ENCODE measurements at regions not wholly inside any gene's neighbourhood (a gene's known extent, or its start where the extent isn't known, plus 50 kb on each side); places are given as distances from the start of the nearest gene placed in this dataset.
"Not testable (repeated sequence)": the region's sequence is repeated elsewhere in the genome, so short reads cannot be mapped to it uniquely, and the experiment has no call there.

DNA sequence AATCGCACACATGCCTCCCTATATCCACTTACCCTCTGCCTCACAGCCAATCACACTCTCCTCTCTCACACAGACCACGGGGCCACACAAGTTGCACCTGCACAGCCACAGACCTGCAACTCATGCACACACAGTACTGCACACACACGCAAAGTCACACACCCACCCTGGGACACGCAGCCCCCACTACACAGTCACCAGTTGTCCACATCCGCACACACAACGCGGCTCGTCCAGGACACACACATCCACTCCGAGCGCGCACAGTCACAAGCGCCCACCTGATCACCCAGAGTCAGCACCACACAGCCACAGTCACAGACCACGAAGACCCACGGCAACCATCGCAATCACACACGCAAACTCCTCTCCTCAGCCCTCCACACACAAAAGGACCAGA, 387.3 kb downstream of the CNTNAP3B start:
- H3K4me3 ChIP-seq; H3K27ac ChIP-seq; H3K9me3 ChIP-seq; intact Hi-C loops (cut with DNase I; ENCODE audit: low total_unique reads); H3K4me1 ChIP-seq; H3K36me3 ChIP-seq; DNase-seq; H3K27me3 ChIP-seq: not testable (repeated sequence)
- 74 to 88% (median 81%) methylated on average over 5 to 8 of the region's 16 CpGs; no CpG with 5 or more reads in 1 of the 5 donors for WGBS, 5 donors

DNA sequence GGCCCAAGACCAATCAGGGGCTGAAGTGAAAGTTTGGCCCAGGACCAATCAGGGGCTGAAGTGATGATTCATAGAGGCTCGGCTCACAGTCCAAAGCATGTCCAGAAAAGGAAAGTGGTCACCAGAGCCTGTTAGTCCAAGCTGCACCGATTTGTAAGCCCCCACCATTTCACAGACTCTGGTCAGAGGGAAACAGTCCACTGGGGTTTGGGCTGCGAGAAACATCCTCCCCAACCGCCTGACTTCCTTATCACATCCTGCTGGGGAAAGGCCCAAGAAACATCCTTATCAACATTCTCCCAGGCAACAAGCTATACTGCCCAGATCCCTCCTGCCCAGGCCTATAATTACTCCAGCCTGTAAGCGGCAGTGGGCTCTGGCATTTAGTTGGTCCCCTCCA, 388.1 kb downstream of the CNTNAP3B start:
- TF ChIP-seq POLR2AphosphoS5 (IDR thresholded peaks at IDR 0.05): peak in 1 of 3 donors; percentile 21
- H3K4me1 ChIP-seq; H3K9me3 ChIP-seq; H3K4me3 ChIP-seq; intact Hi-C loops (cut with DNase I; ENCODE audit: low total_unique reads); H3K36me3 ChIP-seq; H3K27me3 ChIP-seq: not testable (repeated sequence)
- WGBS, 5 donors: 3 to 18% (median 5%) methylated on average over 3 to 4 of the region's 5 CpGs
- H3K27ac ChIP-seq: peak overlapping the region in 2 of 5 donors; percentile 20 to 70
- peak in 1 of 2 donors; percentile 33 for DNase-seq

DNA sequence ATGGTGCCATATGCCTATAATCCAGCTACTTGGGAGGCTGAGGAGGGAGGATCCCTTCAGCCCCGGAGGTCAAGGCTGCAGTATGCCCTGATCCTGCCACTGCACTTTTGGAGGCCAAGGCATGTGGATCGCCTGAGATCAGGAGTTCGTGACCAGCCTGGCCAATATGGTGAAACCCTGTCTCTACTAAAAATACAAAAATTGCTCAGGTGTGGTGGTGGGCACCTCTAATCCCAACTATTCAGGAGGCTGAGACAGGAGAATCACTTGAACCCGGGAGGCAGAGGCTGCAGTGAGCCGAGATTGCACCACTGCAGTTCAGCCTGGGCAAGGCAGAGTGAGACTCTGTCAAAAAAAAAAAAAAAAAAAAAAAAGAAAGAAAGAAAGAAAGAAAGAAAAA, 390.5 kb downstream of the CNTNAP3B start:
- DNase-seq; H3K27me3 ChIP-seq; H3K4me3 ChIP-seq; H3K27ac ChIP-seq; H3K4me1 ChIP-seq; H3K36me3 ChIP-seq; H3K9me3 ChIP-seq; intact Hi-C loops (cut with DNase I; ENCODE audit: low total_unique reads): not testable (repeated sequence)
- WGBS, 5 donors: 90 to 97% (median 94%) methylated on average over 5 of the region's 5 CpGs

DNA sequence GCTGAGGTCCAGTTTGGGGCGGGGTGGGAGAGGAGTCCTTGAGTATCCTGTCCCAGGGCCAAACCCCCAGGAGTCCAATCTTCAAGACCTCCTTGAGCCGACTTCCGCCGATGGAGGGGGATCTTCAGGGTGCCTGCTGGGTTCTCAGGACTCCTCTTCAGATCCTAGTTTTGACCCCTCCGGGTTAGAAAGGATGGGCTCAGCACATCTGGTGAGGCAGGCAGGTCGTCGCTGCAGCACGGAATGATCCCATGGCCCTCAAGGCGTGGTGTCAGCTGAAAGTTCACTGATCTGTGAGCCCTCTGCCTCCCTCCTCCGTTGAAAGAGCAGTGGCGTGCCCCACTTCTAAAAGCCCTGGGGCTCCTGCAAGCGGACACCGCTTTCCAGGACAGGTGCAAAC, 430.0 kb downstream of the CNTNAP3B start:
- H3K4me1 ChIP-seq; H3K27me3 ChIP-seq; intact Hi-C loops (cut with DNase I; ENCODE audit: low total_unique reads); H3K27ac ChIP-seq; H3K4me3 ChIP-seq; DNase-seq; H3K9me3 ChIP-seq; H3K36me3 ChIP-seq: not testable (repeated sequence)
- 85 to 100% (median 94%) methylated on average over 4 to 10 of the region's 13 CpGs for WGBS, 5 donors

DNA sequence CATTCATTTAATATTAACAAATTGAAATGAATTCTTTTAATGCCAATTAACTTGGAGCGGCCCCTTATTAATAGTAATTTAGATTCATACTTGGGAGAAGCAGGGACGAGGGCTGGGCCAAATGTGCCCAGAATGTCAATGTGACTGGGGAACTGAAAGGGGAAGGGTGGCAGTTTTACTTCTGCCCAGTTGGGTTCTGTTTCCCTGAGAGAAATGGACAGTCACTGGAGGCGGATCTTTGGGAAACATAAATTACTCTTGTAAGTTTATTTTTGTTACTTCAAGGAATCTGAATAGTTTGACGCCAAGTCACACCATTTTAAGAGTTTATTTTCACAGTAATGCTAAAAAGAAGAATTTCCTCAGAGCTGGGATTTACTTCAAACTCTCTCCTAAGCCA, 432.1 kb downstream of the CNTNAP3B start:
- intact Hi-C loops (cut with DNase I; ENCODE audit: low total_unique reads); DNase-seq; H3K27ac ChIP-seq: not testable (repeated sequence)

DNA sequence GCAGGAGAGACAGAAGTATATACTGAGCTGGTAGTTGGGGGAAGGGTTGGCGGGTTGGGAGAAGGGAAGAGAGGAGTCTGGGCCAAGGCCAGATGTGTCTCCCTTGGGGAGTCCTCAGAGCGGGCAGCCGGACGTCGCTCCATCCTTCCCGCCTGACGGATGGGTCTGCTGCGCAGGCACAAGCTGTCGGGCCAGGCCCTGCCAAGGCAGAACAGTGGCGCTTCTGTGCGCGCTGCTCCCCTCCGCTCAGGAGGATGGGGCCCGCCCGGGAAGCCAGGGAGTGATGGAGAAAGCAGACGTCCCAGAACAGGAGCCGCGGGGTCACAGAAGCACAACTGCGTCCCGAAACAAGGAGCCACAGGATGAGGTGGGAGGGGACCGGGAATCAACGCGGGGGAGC, 449.9 kb downstream of the CNTNAP3B start:
- H3K27ac ChIP-seq; H3K36me3 ChIP-seq; H3K4me3 ChIP-seq; H3K4me1 ChIP-seq; H3K27me3 ChIP-seq; intact Hi-C loops (cut with DNase I; ENCODE audit: low total_unique reads); H3K9me3 ChIP-seq: not testable (repeated sequence)
- peak in 1 of 2 donors; percentile 27 for DNase-seq
- WGBS, 5 donors: 10 to 15% methylated on average over 10 to 13 of the region's 23 CpGs; no CpG with 5 or more reads in 3 of the 5 donors

More for the DNA sequence above, 432.1 kb downstream of the CNTNAP3B start:
- not testable (repeated sequence) for H3K27me3 ChIP-seq, H3K4me1 ChIP-seq, H3K36me3 ChIP-seq, H3K9me3 ChIP-seq, H3K4me3 ChIP-seq
- WGBS, 5 donors: 61 to 79% (median 66%) methylated on average over 3 to 4 of the region's 4 CpGs

DNA sequence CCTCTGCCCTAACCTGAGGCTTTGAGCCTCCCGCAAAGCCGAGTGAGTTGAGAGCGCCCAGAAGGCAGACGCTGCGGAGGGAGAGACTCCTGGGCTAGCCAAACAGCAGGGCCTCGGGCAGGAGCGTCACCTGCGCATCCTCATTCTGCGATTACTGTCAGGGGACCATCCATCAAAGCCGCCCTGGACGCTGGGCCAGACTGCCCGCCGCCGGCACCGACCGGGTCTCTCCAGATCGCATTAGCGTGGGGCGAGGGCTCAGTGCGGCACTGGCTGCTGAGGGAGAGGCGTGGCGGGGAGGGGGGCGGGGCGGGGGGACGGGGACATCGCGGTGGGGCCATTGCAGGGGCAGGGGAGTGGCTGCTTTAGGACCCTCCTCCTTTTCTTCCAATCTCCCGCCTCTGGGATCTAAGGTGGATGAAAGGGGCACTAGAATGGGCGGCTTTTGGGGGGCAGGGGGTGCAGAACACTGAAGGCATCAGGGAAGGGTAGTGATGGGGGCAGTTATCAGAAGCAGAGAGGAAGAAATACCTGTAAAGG, 465.7 kb downstream of the CNTNAP3B start:
- H3K4me3 ChIP-seq; H3K9me3 ChIP-seq; H3K27me3 ChIP-seq; H3K27ac ChIP-seq; H3K36me3 ChIP-seq; intact Hi-C loops (cut with DNase I; ENCODE audit: low total_unique reads); H3K4me1 ChIP-seq: not testable (repeated sequence)
- 7 to 27% (median 10%) methylated on average over 12 to 18 of the region's 29 CpGs; no CpG with 5 or more reads in 2 of the 5 donors for WGBS, 5 donors
- DNase-seq: peak in 1 of 2 donors; percentile 88

DNA sequence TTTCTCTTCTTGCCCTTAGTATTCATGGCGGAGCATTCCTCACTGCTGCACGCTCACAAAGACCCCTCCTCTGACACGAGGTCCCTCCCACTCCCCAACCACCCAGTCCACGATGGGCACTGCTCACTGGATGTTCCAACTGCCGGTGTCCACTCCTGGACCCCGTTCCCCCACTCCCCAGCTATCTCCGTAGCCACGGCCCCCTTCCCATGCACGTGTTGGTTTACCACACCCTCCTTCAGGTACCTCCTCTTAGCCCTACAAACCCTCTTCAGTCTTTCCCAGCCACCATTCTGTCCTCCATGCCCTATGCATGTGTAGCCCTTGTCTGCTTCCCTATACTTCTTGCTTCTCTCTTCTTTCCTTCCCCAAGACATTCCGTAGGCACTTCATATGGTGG, 469.6 kb upstream of the ZNG1F start:
- H3K27ac ChIP-seq; H3K4me1 ChIP-seq; H3K36me3 ChIP-seq; H3K27me3 ChIP-seq; intact Hi-C loops (cut with DNase I; ENCODE audit: low total_unique reads); H3K4me3 ChIP-seq; H3K9me3 ChIP-seq: not testable (repeated sequence)
- DNase-seq: peak in 1 of 2 donors; percentile 2
- WGBS, 5 donors: 68 to 100% (median 87%) methylated on average over 1 to 5 of the region's 10 CpGs

DNA sequence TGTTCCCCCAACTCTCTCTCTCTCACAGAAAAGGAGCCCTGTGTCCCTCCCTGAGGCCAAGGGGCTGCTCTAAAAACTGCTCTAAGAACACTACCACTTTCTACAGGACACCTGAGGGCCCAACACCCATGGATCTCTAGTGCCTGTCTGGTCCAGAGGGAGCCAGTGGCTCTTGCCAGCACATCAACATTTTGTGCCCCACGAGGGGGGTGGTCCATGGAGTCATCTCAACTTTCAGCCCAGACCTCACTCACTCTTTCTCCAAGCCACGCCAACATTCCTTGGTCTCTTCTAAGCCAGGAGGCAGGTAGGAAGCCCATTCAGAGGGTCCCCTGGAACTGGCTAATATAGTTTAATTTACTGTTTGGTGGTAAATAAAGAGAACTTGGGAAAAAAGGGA, 469.0 kb upstream of the ZNG1F start:
- H3K9me3 ChIP-seq; H3K27me3 ChIP-seq; intact Hi-C loops (cut with DNase I; ENCODE audit: low total_unique reads); H3K27ac ChIP-seq; H3K36me3 ChIP-seq; H3K4me1 ChIP-seq; H3K4me3 ChIP-seq: not testable (repeated sequence)
- WGBS, 5 donors: 50 to 78% (median 70%) methylated on average over 1 to 2 of the region's 2 CpGs
- DNase-seq: peak in 1 of 2 donors; percentile 2

DNA sequence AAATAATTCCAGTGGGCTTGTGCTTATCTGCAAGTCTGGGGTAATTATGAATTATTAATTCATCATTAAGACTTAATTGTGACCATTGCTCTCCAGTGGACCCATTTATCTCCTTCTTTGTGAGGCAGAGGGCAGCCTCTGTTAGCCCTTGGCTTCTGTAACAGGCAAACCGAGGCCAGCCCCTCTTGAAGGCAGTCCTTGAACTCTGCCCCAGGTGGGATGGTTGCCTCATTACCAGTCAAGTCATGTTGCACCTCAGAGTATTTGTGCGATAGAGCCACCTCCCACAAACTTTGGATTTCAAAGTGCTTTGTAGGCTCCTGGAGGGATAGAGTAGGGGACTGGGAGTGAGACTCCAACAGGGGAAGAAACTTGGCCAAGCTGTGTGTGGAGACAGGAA, 468.0 kb upstream of the ZNG1F start:
- intact Hi-C loops (cut with DNase I; ENCODE audit: low total_unique reads); H3K4me1 ChIP-seq: not testable (repeated sequence)
- 79 to 98% (median 90%) methylated on average over 2 of the region's 2 CpGs for WGBS, 5 donors

DNA sequence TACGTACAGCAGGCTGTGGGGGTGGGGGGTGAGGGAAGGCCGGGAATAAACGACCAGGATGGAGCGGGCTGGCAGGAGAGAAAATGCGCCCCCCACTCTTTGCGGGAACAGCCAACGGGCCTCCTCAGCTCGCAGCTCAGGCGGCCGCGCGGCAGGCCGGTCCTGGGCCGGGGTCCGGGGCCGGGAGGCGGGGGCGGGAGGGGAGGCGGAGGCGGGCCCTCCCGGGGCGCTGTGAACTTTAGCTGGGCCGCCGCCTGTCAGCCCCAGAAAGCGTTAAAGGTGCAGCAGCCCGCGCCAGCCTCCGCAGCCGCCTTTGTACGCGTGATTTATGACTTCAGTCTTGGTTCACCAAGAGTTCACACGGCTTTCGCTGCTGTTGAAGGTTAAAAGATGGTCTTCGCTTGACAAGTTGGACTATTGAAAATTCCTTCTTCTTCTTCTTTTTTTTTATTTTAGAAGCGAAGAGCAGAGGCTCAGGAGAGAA, 466.0 kb upstream of the ZNG1F start:
- WGBS, 5 donors: 5 to 56% (median 21%) methylated on average over 12 to 21 of the region's 35 CpGs
- Histone ChIP-seq H3K27ac (peak overlapping the region; percentile 41 to 75 (median 66)), H3K4me3 (peak overlapping the region; percentile 17 to 30 (median 22))
- DNase-seq: peak; percentile 54 to 57
- H3K36me3 ChIP-seq; H3K27me3 ChIP-seq; intact Hi-C loops (cut with DNase I; ENCODE audit: low total_unique reads); H3K4me1 ChIP-seq; H3K9me3 ChIP-seq: not testable (repeated sequence)

More for the DNA sequence above, 468.0 kb upstream of the ZNG1F start:
- DNase-seq: peak in 1 of 2 donors; percentile 4
- H3K4me3 ChIP-seq, H3K27me3 ChIP-seq, H3K27ac ChIP-seq, H3K9me3 ChIP-seq, H3K36me3 ChIP-seq: not testable (repeated sequence)

DNA sequence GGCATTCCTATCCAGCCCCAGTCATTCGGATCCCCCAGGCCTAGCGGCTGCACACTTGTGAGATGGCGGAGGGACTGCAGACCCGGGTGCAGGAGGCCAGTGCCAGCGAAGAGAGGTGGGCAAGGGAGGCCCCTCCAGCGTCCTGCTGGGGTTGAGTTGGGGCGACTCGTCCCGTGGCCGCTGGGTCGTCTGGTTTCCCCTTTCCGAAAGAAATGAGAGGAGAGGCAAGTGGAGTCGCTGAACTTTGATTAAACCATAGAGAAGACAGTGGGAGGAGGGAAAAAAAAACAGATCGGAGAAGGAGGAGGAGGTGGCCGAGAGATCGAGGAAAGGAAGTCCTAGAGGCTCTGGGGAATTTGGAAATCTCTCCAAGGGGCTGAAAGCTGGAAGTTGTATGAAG, 465.2 kb upstream of the ZNG1F start:
- H3K4me1 ChIP-seq; H3K36me3 ChIP-seq; H3K9me3 ChIP-seq; intact Hi-C loops (cut with DNase I; ENCODE audit: low total_unique reads); H3K27me3 ChIP-seq: not testable (repeated sequence)
- peak overlapping the region; percentile 41 to 75 (median 70) for H3K27ac ChIP-seq
- WGBS, 5 donors: 49 to 76% (median 63%) methylated on average over 14 to 16 of the region's 16 CpGs
- peak overlapping the region in 3 of 4 donors; percentile 9 to 17 (median 14) for H3K4me3 ChIP-seq
- DNase-seq: peak in 1 of 2 donors; percentile 43
